ENCODE measurements at regions not wholly inside any gene's neighbourhood (a gene's known extent, or its start where the extent isn't known, plus 50 kb on each side); places are given as distances from the start of the nearest gene placed in this dataset.

DNA sequence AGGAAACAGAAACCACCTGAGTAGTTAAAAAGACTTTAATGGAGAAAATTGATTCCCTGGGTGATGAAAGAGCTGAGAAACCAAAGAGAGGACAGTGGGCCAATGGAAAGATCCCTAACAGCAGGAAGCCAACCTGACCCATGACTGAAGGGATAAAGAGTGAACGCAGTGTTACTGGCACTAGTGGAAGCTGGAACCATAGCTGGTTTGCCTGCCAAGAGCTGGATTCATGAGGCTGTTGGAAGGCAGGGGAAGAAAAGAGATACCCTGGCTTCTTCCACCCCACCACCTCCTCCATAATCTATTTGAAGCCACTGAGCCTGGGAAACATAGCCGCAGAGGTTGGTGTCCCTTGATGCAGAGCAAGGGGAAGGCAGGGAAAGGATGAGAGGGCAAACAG, 125.5 kb upstream of the PRKD1 start:
- Mint-ChIP-seq H3K36me3 (ENCODE audit: low read depth, unreplicated experiment) (no peaks in the 10 kb centered on the region), H3K27ac (ENCODE audit: unreplicated experiment) (no peak overlapping the region), H3K4me3 (ENCODE audit: unreplicated experiment) (no peak overlapping the region), H3K27me3 (ENCODE audit: low read depth, unreplicated experiment) (no peaks in the 10 kb centered on the region), H3K4me1 (ENCODE audit: low read depth, unreplicated experiment) (no peaks in the 10 kb centered on the region), H3K9me3 (ENCODE audit: unreplicated experiment) (no peaks in the 10 kb centered on the region)
- FAIRE-seq (no peak), DNase-seq (ENCODE audit: low read depth) (no peak)
- no peak overlapping the region for H3K4me2 ChIP-seq (ENCODE audit: low read length)
- H3K4me3 ChIP-seq (ENCODE audit: insufficient read depth, low read depth, low read length): no peak overlapping the region
- H3K79me2 ChIP-seq (ENCODE audit: insufficient read depth, low read length): no peaks in the 10 kb centered on the region
- no peaks in the 10 kb centered on the region for H3K27me3 ChIP-seq (ENCODE audit: insufficient read depth, low read length)
- no peaks in the 10 kb centered on the region for H3K9me3 ChIP-seq (ENCODE audit: insufficient read depth, low read depth, low read length)
- H3K9ac ChIP-seq (ENCODE audit: low read length): no peak overlapping the region
- no peaks in the 10 kb centered on the region for H3K36me3 ChIP-seq (ENCODE audit: insufficient read depth, low read length)
- H4K20me1 ChIP-seq (ENCODE audit: insufficient read depth, low read length): no peaks in the 10 kb centered on the region
- no peak overlapping the region for H3K27ac ChIP-seq (ENCODE audit: low read depth, low read length)
- H3K4me1 ChIP-seq (ENCODE audit: insufficient read depth, low read length): no peaks in the 10 kb centered on the region
- TF ChIP-seq, protein P1, sequence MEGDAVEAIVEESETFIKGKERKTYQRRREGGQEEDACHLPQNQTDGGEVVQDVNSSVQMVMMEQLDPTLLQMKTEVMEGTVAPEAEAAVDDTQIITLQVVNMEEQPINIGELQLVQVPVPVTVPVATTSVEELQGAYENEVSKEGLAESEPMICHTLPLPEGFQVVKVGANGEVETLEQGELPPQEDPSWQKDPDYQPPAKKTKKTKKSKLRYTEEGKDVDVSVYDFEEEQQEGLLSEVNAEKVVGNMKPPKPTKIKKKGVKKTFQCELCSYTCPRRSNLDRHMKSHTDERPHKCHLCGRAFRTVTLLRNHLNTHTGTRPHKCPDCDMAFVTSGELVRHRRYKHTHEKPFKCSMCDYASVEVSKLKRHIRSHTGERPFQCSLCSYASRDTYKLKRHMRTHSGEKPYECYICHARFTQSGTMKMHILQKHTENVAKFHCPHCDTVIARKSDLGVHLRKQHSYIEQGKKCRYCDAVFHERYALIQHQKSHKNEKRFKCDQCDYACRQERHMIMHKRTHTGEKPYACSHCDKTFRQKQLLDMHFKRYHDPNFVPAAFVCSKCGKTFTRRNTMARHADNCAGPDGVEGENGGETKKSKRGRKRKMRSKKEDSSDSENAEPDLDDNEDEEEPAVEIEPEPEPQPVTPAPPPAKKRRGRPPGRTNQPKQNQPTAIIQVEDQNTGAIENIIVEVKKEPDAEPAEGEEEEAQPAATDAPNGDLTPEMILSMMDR (IDR thresholded peaks at IDR 0.05; ENCODE audit: insufficient read depth, low read depth, low read length): no peak
- TF ChIP-seq EZH2 (IDR thresholded peaks at IDR 0.05; ENCODE audit: insufficient read depth, low read length): no peak
- H2AFZ ChIP-seq (ENCODE audit: low read depth, low read length): no peak overlapping the region

DNA sequence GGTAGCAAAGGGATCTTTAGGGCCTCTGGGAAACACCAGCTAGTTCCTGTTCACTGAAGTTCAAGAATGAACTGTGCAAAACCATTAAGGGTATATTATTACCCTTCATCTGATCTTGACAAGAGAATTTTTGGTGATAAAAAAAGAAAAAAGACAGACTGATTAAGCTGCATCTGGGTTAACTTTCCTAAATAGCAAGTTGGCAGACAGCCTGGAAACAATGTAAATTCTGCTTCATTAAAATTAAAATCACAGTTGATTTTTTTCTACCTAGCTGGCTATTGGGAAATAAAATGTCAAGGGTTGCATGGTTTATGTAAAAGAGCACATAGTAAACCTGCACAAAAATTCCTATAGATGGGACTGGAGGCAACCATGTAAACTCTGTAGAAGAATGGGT, 126.6 kb upstream of the PRKD1 start:
- Histone ChIP-seq H3K79me2 (ENCODE audit: insufficient read depth, low read length) (no peaks in the 10 kb centered on the region), H3K36me3 (ENCODE audit: insufficient read depth, low read length) (no peaks in the 10 kb centered on the region), H3K4me3 (ENCODE audit: insufficient read depth, low read depth, low read length) (no peak overlapping the region), H2AFZ (ENCODE audit: low read depth, low read length) (no peak overlapping the region), H4K20me1 (ENCODE audit: insufficient read depth, low read length) (no peaks in the 10 kb centered on the region), H3K4me1 (ENCODE audit: insufficient read depth, low read length) (no peaks in the 10 kb centered on the region), H3K9ac (ENCODE audit: low read length) (no peak overlapping the region), H3K27me3 (ENCODE audit: insufficient read depth, low read length) (no peaks in the 10 kb centered on the region), H3K27ac (ENCODE audit: low read depth, low read length) (no peak overlapping the region), H3K9me3 (ENCODE audit: insufficient read depth, low read depth, low read length) (no peaks in the 10 kb centered on the region), H3K4me2 (ENCODE audit: low read length) (no peak overlapping the region)
- H3K27me3 Mint-ChIP-seq (ENCODE audit: low read depth, unreplicated experiment): no peaks in the 10 kb centered on the region
- FAIRE-seq: no peak
- no peak for DNase-seq (ENCODE audit: low read depth)
- H3K36me3 Mint-ChIP-seq (ENCODE audit: low read depth, unreplicated experiment): no peaks in the 10 kb centered on the region
- H3K27ac Mint-ChIP-seq (ENCODE audit: unreplicated experiment): no peak overlapping the region
- no peak overlapping the region for H3K4me3 Mint-ChIP-seq (ENCODE audit: unreplicated experiment)
- no peak for TF ChIP-seq EZH2 (IDR thresholded peaks at IDR 0.05; ENCODE audit: insufficient read depth, low read length)
- TF ChIP-seq, protein P1 (IDR thresholded peaks at IDR 0.05; ENCODE audit: insufficient read depth, low read depth, low read length): no peak
- H3K4me1 Mint-ChIP-seq (ENCODE audit: low read depth, unreplicated experiment): no peaks in the 10 kb centered on the region
- no peaks in the 10 kb centered on the region for H3K9me3 Mint-ChIP-seq (ENCODE audit: unreplicated experiment)

DNA sequence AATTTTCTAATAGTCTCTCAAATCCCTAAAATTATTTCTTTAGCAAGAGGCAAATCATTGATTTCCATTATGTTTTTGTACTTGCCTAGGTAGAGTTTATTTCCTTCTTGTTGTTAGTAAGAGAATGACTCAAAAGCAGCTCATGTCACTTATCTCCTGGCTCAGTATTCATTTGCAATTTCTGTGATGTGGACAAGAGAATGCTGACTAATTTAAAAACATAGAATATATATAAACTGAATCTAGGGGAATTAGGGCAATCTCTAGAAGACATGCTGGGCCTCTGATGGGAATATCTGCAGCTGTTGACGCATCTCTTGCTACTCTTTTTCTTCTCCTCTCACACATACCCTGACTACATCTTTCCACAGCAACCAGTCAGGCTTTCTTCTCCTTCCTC, 130.8 kb upstream of the PRKD1 start:
- no peak overlapping the region for H3K27ac ChIP-seq (ENCODE audit: low read depth, low read length)
- H3K4me3 Mint-ChIP-seq (ENCODE audit: unreplicated experiment): no peak overlapping the region
- H3K79me2 ChIP-seq (ENCODE audit: insufficient read depth, low read length): no peaks in the 10 kb centered on the region
- H3K27ac Mint-ChIP-seq (ENCODE audit: unreplicated experiment): no peak overlapping the region
- no peaks in the 10 kb centered on the region for H3K4me1 Mint-ChIP-seq (ENCODE audit: low read depth, unreplicated experiment)
- no peaks in the 10 kb centered on the region for H3K36me3 ChIP-seq (ENCODE audit: insufficient read depth, low read length)
- DNase-seq (ENCODE audit: low read depth) (peak; percentile 10), FAIRE-seq (no peak)
- no peak overlapping the region for H3K9ac ChIP-seq (ENCODE audit: low read length)
- no peaks in the 10 kb centered on the region for H3K9me3 ChIP-seq (ENCODE audit: insufficient read depth, low read depth, low read length)
- no peak overlapping the region for H3K4me2 ChIP-seq (ENCODE audit: low read length)
- H3K4me3 ChIP-seq (ENCODE audit: insufficient read depth, low read depth, low read length): no peak overlapping the region
- no peaks in the 10 kb centered on the region for H3K4me1 ChIP-seq (ENCODE audit: insufficient read depth, low read length)
- no peaks in the 10 kb centered on the region for H3K27me3 ChIP-seq (ENCODE audit: insufficient read depth, low read length)
- no peaks in the 10 kb centered on the region for H3K27me3 Mint-ChIP-seq (ENCODE audit: low read depth, unreplicated experiment)
- no peaks in the 10 kb centered on the region for H4K20me1 ChIP-seq (ENCODE audit: insufficient read depth, low read length)
- no peak overlapping the region for H2AFZ ChIP-seq (ENCODE audit: low read depth, low read length)
- H3K9me3 Mint-ChIP-seq (ENCODE audit: unreplicated experiment): no peaks in the 10 kb centered on the region
- TF ChIP-seq EZH2 (IDR thresholded peaks at IDR 0.05; ENCODE audit: insufficient read depth, low read length): no peak
- TF ChIP-seq, protein P1 (IDR thresholded peaks at IDR 0.05; ENCODE audit: insufficient read depth, low read depth, low read length): no peak
- H3K36me3 Mint-ChIP-seq (ENCODE audit: low read depth, unreplicated experiment): no peaks in the 10 kb centered on the region

All from astrocyte (in vitro differentiated cells and primary cell).